Liver (tissue), 3 donors: ENCODE measurements at regions not wholly inside any gene's neighbourhood (a gene's known extent, or its start where the extent isn't known, plus 50 kb on each side); places are given as distances from the start of the nearest gene placed in this dataset.

ENCODE experiments used
- GABPA ChIP-seq, 2 donors: IDR thresholded peaks in 1 of 2; conservative IDR thresholded peaks in 1 of 2; 2 replicates each; pipeline ENCODE4 v1.6.1; 2016; ENCODE audit warnings: antibody characterized with exemption in 2 of 2, mild to moderate bottlenecking in 1 of 2, moderate library complexity in 1 of 2
- JUND ChIP-seq, 2 donors: IDR thresholded peaks; 2 replicates each; pipeline ENCODE4 v1.6.1; 2016; ENCODE audit warnings: antibody characterized with exemption in 2 of 2
- SP1 ChIP-seq: IDR thresholded peaks from 2 replicates; pipeline ENCODE4 v1.6.1; 2018; ENCODE audit warnings: antibody characterized with exemption, mild to moderate bottlenecking
- TF ChIP-seq, protein P1 (sequence below): fragments of 150-350 bp; IDR thresholded peaks from 2 replicates; pipeline ENCODE4 v1.5.1; 2017; ENCODE audit warnings: improper control_type of control experiment, low read depth, low read length; ENCODE audit not compliant: missing input control
- TF ChIP-seq, protein P2 (sequence below): IDR thresholded peaks from 2 replicates; pipeline ENCODE4 v1.6.1; 2016; ENCODE audit warnings: antibody characterized with exemption
- TF ChIP-seq, protein P3 (sequence below): IDR thresholded peaks from 2 replicates; pipeline ENCODE4 v1.6.1; 2016; ENCODE audit warnings: antibody characterized with exemption
- donor health status: healthy.
- donor health status: healthy.

DNA sequence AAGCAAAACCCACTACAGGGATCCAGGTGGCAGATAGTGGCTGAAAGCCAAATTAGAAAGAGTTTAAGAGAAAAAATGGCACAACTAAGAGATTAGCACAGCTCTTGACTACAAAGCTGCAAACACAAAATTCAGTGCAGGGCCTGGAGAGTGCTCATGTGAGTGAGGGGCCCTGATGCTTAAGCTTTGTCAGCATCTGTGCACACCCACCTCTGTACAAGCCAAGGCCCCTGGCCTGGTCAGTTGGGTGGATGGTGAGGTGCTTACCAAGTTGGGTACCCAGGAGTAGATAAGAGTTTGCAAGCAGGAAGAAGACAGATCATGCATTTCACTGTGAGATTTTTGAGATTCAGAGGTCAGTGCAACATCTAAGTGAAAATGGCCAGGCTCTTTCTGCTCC is 62.7 kb upstream of the ATP1B1 start:
- TF ChIP-seq, protein P1, sequence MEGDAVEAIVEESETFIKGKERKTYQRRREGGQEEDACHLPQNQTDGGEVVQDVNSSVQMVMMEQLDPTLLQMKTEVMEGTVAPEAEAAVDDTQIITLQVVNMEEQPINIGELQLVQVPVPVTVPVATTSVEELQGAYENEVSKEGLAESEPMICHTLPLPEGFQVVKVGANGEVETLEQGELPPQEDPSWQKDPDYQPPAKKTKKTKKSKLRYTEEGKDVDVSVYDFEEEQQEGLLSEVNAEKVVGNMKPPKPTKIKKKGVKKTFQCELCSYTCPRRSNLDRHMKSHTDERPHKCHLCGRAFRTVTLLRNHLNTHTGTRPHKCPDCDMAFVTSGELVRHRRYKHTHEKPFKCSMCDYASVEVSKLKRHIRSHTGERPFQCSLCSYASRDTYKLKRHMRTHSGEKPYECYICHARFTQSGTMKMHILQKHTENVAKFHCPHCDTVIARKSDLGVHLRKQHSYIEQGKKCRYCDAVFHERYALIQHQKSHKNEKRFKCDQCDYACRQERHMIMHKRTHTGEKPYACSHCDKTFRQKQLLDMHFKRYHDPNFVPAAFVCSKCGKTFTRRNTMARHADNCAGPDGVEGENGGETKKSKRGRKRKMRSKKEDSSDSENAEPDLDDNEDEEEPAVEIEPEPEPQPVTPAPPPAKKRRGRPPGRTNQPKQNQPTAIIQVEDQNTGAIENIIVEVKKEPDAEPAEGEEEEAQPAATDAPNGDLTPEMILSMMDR: no peak
- no peak for TF ChIP-seq GABPA (IDR thresholded peaks at IDR 0.05 in 1 of 2, conservative IDR thresholded peaks at IDR 0.05 in 1 of 2)
- TF ChIP-seq, protein P2, sequence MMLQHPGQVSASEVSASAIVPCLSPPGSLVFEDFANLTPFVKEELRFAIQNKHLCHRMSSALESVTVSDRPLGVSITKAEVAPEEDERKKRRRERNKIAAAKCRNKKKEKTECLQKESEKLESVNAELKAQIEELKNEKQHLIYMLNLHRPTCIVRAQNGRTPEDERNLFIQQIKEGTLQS: no peak
- TF ChIP-seq, protein P3, sequence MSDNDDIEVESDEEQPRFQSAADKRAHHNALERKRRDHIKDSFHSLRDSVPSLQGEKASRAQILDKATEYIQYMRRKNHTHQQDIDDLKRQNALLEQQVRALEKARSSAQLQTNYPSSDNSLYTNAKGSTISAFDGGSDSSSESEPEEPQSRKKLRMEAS: no peak
- TF ChIP-seq JUND (IDR thresholded peaks at IDR 0.05): no peak
- TF ChIP-seq SP1: no peak
